Activated T-helper 9 cell treated with anti-CD3 and anti-CD28 coated beads, Interleukin-2, amount 50 U/mL, for 16 hours (primary cell): ENCODE measurements at regions not wholly inside any gene's neighbourhood (a gene's known extent, or its start where the extent isn't known, plus 50 kb on each side); places are given as distances from the start of the nearest gene placed in this dataset.
"Not testable (repeated sequence)": the region's sequence is repeated elsewhere in the genome, so short reads cannot be mapped to it uniquely, and the experiment has no call there.

ENCODE experiments used
- DNase-seq: peaks from one replicate; pipeline ENCODE4 v3.0.0-alpha.2; 2020; ENCODE audit warnings: low read depth

- DNase-seq, result no peak
These were observed 91.5 kb upstream of the TBC1D5 start for GRCh38 chr3:17833786-17834559.

- no peak for DNase-seq
These were observed 89.6 kb upstream of the TBC1D5 start for GRCh38 chr3:17832016-17832415.

- no peak for DNase-seq
These were observed 88.9 kb upstream of the TBC1D5 start for GRCh38 chr3:17831366-17831765.

GRCh38 chr3:17830788-17831187 is 88.4 kb upstream of the TBC1D5 start:
- no peak for DNase-seq

GRCh38 chr3:17828388-17828787 is 86.0 kb upstream of the TBC1D5 start:
- DNase-seq, result no peak

- DNase-seq, result no peak
These were observed 82.9 kb upstream of the TBC1D5 start for GRCh38 chr3:17825298-17825697.

- no peak for DNase-seq
These were observed 81.4 kb upstream of the TBC1D5 start for GRCh38 chr3:17823816-17824215.

GRCh38 chr3:17823036-17823435 is 80.6 kb upstream of the TBC1D5 start:
- DNase-seq, result no peak

GRCh38 chr3:17820704-17821103 is 78.3 kb upstream of the TBC1D5 start:
- DNase-seq, result no peak

- no peak for DNase-seq
These were observed 77.8 kb upstream of the TBC1D5 start for GRCh38 chr3:17820275-17820674.

- DNase-seq, result not testable (repeated sequence)
These were observed 75.5 kb upstream of the TBC1D5 start for GRCh38 chr3:17817973-17818372.

GRCh38 chr3:17817545-17817944 is 75.1 kb upstream of the TBC1D5 start:
- no peak for DNase-seq

GRCh38 chr3:17816839-17817238 is 74.4 kb upstream of the TBC1D5 start:
- not testable (repeated sequence) for DNase-seq

- not testable (repeated sequence) for DNase-seq
These were observed 69.9 kb upstream of the TBC1D5 start for GRCh38 chr3:17812328-17812727.

- no peak for DNase-seq
These were observed 69.2 kb upstream of the TBC1D5 start for GRCh38 chr3:17811646-17812045.

- DNase-seq, result no peak
These were observed 68.3 kb upstream of the TBC1D5 start for GRCh38 chr3:17810759-17811158.

- no peak for DNase-seq
These were observed 66.6 kb upstream of the TBC1D5 start for GRCh38 chr3:17808994-17809393.

GRCh38 chr3:17806876-17807275 is 64.4 kb upstream of the TBC1D5 start:
- no peak for DNase-seq

- DNase-seq, result no peak
These were observed 63.8 kb upstream of the TBC1D5 start for GRCh38 chr3:17806201-17806600.

- no peak for DNase-seq
These were observed 63.1 kb upstream of the TBC1D5 start for GRCh38 chr3:17805461-17805940.

GRCh38 chr3:17802950-17803349 is 60.5 kb upstream of the TBC1D5 start:
- DNase-seq, result no peak

GRCh38 chr3:17801131-17801530 is 58.7 kb upstream of the TBC1D5 start:
- no peak for DNase-seq

GRCh38 chr3:17800232-17800631 is 57.8 kb upstream of the TBC1D5 start:
- DNase-seq, result no peak

- DNase-seq, result no peak
These were observed 56.9 kb upstream of the TBC1D5 start for GRCh38 chr3:17799312-17799711.
